ENCODE measurements at regions not wholly inside any gene's neighbourhood (a gene's known extent, or its start where the extent isn't known, plus 50 kb on each side); places are given as distances from the start of the nearest gene placed in this dataset.
"Not testable (repeated sequence)": the region's sequence is repeated elsewhere in the genome, so short reads cannot be mapped to it uniquely, and the experiment has no call there.

GRCh38 chr12:118541934-118542333, 165.6 kb downstream of the SUDS3 start:
- no peaks in the 10 kb centered on the region for H3K27me3 ChIP-seq
- H3K9me3 ChIP-seq (replicated peaks in 1 of 3): no peaks in the 10 kb centered on the region
- no peak overlapping the region for H3K4me3 ChIP-seq
- 84 to 89% (median 86%) methylated on average over 6 of the region's 6 CpGs for WGBS, 4 donors
- no peaks in the 10 kb centered on the region for H3K36me3 ChIP-seq (replicated peaks in 1 of 2)
- no peak for DNase-seq
- no peak overlapping the region for H3K27ac ChIP-seq
- intact Hi-C loops (cut with DNase I): no loop called here
- TF ChIP-seq POLR2A (IDR thresholded peaks at IDR 0.05): no peak
- TF ChIP-seq CTCF (IDR thresholded peaks at IDR 0.05): no peak
- H3K4me1 ChIP-seq (replicated peaks in 1 of 2): no peaks in the 10 kb centered on the region

GRCh38 chr12:118543651-118544050, 167.3 kb downstream of the SUDS3 start:
- Histone ChIP-seq H3K9me3 (replicated peaks in 1 of 3) (no peaks in the 10 kb centered on the region), H3K27ac (no peak overlapping the region), H3K4me1 (replicated peaks in 1 of 2) (no peaks in the 10 kb centered on the region), H3K27me3 (no peaks in the 10 kb centered on the region), H3K36me3 (replicated peaks in 1 of 2) (no peaks in the 10 kb centered on the region), H3K4me3 (no peak overlapping the region)
- WGBS, 4 donors: 84 to 94% (median 87%) methylated on average over 4 of the region's 4 CpGs
- DNase-seq: no peak
- intact Hi-C loops (cut with DNase I): no loop called here
- TF ChIP-seq CTCF (IDR thresholded peaks at IDR 0.05) (no peak), POLR2A (IDR thresholded peaks at IDR 0.05) (no peak)

GRCh38 chr12:118544569-118544968, 168.2 kb downstream of the SUDS3 start:
- H3K4me3 ChIP-seq: no peak overlapping the region
- intact Hi-C loops (cut with DNase I): no loop called here
- no peaks in the 10 kb centered on the region for H3K27me3 ChIP-seq
- DNase-seq: peak in 3 of 7 donors; percentile 13 to 29 (median 22)
- H3K4me1 ChIP-seq (replicated peaks in 1 of 2): no peaks in the 10 kb centered on the region
- H3K36me3 ChIP-seq (replicated peaks in 1 of 2): no peaks in the 10 kb centered on the region
- TF ChIP-seq POLR2A (IDR thresholded peaks at IDR 0.05) (no peak), CTCF (IDR thresholded peaks at IDR 0.05) (no peak)
- H3K9me3 ChIP-seq (replicated peaks in 1 of 3): no peaks in the 10 kb centered on the region
- WGBS, 4 donors: 29 to 53% (median 40%) methylated on average over 1 of the region's 1 CpG
- H3K27ac ChIP-seq: peak overlapping the region in 1 of 5 donors; percentile 13

GRCh38 chr12:118547606-118548005, 171.3 kb downstream of the SUDS3 start:
- H3K27ac ChIP-seq; intact Hi-C loops (cut with DNase I); H3K4me1 ChIP-seq (replicated peaks in 1 of 2); DNase-seq; H3K36me3 ChIP-seq (replicated peaks in 1 of 2); H3K27me3 ChIP-seq; H3K4me3 ChIP-seq; H3K9me3 ChIP-seq (replicated peaks in 1 of 3): not testable (repeated sequence)
- WGBS, 4 donors: 88 to 95% (median 92%) methylated on average over 6 of the region's 6 CpGs

GRCh38 chr12:118548887-118549509, 172.6 kb downstream of the SUDS3 start:
- DNase-seq: no peak
- H3K4me3 ChIP-seq: no peak overlapping the region
- no peaks in the 10 kb centered on the region for H3K36me3 ChIP-seq (replicated peaks in 1 of 2)
- WGBS, 4 donors: 70 to 77% (median 73%) methylated on average over 3 to 4 of the region's 4 CpGs
- intact Hi-C loops (cut with DNase I): no loop called here
- H3K9me3 ChIP-seq (replicated peaks in 1 of 3): no peaks in the 10 kb centered on the region
- H3K27ac ChIP-seq: no peak overlapping the region
- no peak for TF ChIP-seq POLR2A (IDR thresholded peaks at IDR 0.05)
- no peak for TF ChIP-seq CTCF (IDR thresholded peaks at IDR 0.05)
- no peaks in the 10 kb centered on the region for H3K4me1 ChIP-seq (replicated peaks in 1 of 2)
- no peaks in the 10 kb centered on the region for H3K27me3 ChIP-seq
